ENCODE measurements at regions not wholly inside any gene's neighbourhood (a gene's known extent, or its start where the extent isn't known, plus 50 kb on each side); places are given as distances from the start of the nearest gene placed in this dataset.

GRCh38 chr1:219771080-219771479, 157.3 kb downstream of the SLC30A10 start:
- DNase-seq: no peak

GRCh38 chr1:219763321-219763720, 150.4 kb upstream of the ZC3H11B start:
- no peak for DNase-seq

GRCh38 chr1:219761208-219761860, 148.4 kb upstream of the ZC3H11B start:
- DNase-seq: no peak

- no peak for DNase-seq
These were observed 146.2 kb upstream of the ZC3H11B start for GRCh38 chr1:219759095-219759494.

- no peak for DNase-seq
These were observed 145.0 kb upstream of the ZC3H11B start for GRCh38 chr1:219757890-219758289.

- no peak for DNase-seq
These were observed 142.3 kb upstream of the ZC3H11B start for GRCh38 chr1:219755234-219755633.

- DNase-seq: no peak
These were observed 141.9 kb upstream of the ZC3H11B start for GRCh38 chr1:219754767-219755166.

GRCh38 chr1:219753914-219754313, 141.0 kb upstream of the ZC3H11B start:
- DNase-seq: no peak

- DNase-seq: no peak
These were observed 139.7 kb upstream of the ZC3H11B start for GRCh38 chr1:219752645-219753044.

- DNase-seq: no peak
These were observed 139.1 kb upstream of the ZC3H11B start for GRCh38 chr1:219751870-219752507.

GRCh38 chr1:219749370-219749769, 136.5 kb upstream of the ZC3H11B start:
- no peak for DNase-seq

- DNase-seq: no peak
These were observed 133.2 kb upstream of the ZC3H11B start for GRCh38 chr1:219746141-219746540.

GRCh38 chr1:219744652-219745469, 132.0 kb upstream of the ZC3H11B start:
- DNase-seq: no peak

GRCh38 chr1:219741011-219741970, 128.4 kb upstream of the ZC3H11B start:
- DNase-seq: no peak

GRCh38 chr1:219733511-219734174, 120.7 kb upstream of the ZC3H11B start:
- no peak for DNase-seq

GRCh38 chr1:219732814-219733491, 120.0 kb upstream of the ZC3H11B start:
- no peak for DNase-seq

- no peak for DNase-seq
These were observed 118.9 kb upstream of the ZC3H11B start for GRCh38 chr1:219731771-219732170.

GRCh38 chr1:219726480-219727272, 113.8 kb upstream of the ZC3H11B start:
- no peak for DNase-seq

GRCh38 chr1:219724440-219724839, 111.5 kb upstream of the ZC3H11B start:
- DNase-seq: no peak

GRCh38 chr1:219717536-219717935, 104.6 kb upstream of the ZC3H11B start:
- DNase-seq: no peak
